ENCODE measurements at regions not wholly inside any gene's neighbourhood (a gene's known extent, or its start where the extent isn't known, plus 50 kb on each side); places are given as distances from the start of the nearest gene placed in this dataset.

GRCh38 chr15:29913528-29914135 lies 91.4 kb upstream of the TJP1 start:
- DNase-seq: no peak
- BruUV-seq (replicated peaks): no TSS peak
- Histone ChIP-seq H3K4me2 (no peak overlapping the region), H3K36me3 (ENCODE audit: low read depth) (no peaks in the 10 kb centered on the region), H4K20me1 (ENCODE audit: insufficient read depth) (no peaks in the 10 kb centered on the region), H3K27me3 (ENCODE audit: insufficient read depth, low read depth) (no peaks in the 10 kb centered on the region), H3K79me2 (ENCODE audit: low read depth) (no peaks in the 10 kb centered on the region), H3K27ac (no peak overlapping the region), H3K9me2 (ENCODE audit: insufficient read depth) (no peaks in the 10 kb centered on the region), H2AFZ (no peak overlapping the region), H3K9me3 (ENCODE audit: insufficient read depth, low read depth) (no peaks in the 10 kb centered on the region), H3K4me3 (no peak overlapping the region), H3K4me1 (replicated peaks; ENCODE audit: insufficient read depth) (peaks cover 8% of the 10 kb centered on the region; the same call in 1 of the 2 replicates), H3F3A (ENCODE audit: insufficient read depth, low read depth) (no peaks in the 10 kb centered on the region)
- TF ChIP-seq CTCF (conservative IDR thresholded peaks at IDR 0.05) (no peak), EZH2 (IDR thresholded peaks at IDR 0.05; ENCODE audit: low read depth) (no peak)
- POLR2A ChIA-PET (ENCODE audit: unreplicated experiment): no interaction called here
- CTCF ChIA-PET: no interaction called here
- intact Hi-C loops (cut with micrococcal nuclease; ENCODE audit: unreplicated experiment): no loop called here

- Histone ChIP-seq H2AFZ (no peak overlapping the region), H3K27me3 (ENCODE audit: insufficient read depth, low read depth) (no peaks in the 10 kb centered on the region), H3F3A (ENCODE audit: insufficient read depth, low read depth) (no peaks in the 10 kb centered on the region), H3K79me2 (ENCODE audit: low read depth) (no peaks in the 10 kb centered on the region), H3K4me3 (no peak overlapping the region), H3K4me1 (replicated peaks; ENCODE audit: insufficient read depth) (no peaks in the 10 kb centered on the region), H3K4me2 (no peak overlapping the region), H3K27ac (no peak overlapping the region), H3K9me2 (ENCODE audit: insufficient read depth) (no peaks in the 10 kb centered on the region), H4K20me1 (ENCODE audit: insufficient read depth) (no peaks in the 10 kb centered on the region), H3K9me3 (ENCODE audit: insufficient read depth, low read depth) (no peaks in the 10 kb centered on the region), H3K36me3 (ENCODE audit: low read depth) (no peaks in the 10 kb centered on the region)
- BruUV-seq (replicated peaks): no TSS peak
- TF ChIP-seq CTCF (conservative IDR thresholded peaks at IDR 0.05) (no peak), EZH2 (IDR thresholded peaks at IDR 0.05; ENCODE audit: low read depth) (no peak)
- ChIA-PET POLR2A (ENCODE audit: unreplicated experiment) (no interaction called here), CTCF (interaction anchor here (0.7 kb wide), 1 partner anchor 60 kb away, joined by 9 read pairs; no protein-coding TSS in a partner anchor)
- intact Hi-C loops (cut with micrococcal nuclease; ENCODE audit: unreplicated experiment): no loop called here
- no peak for DNase-seq
Observed at GRCh38 chr15:29911705-29912104, 89.4 kb upstream of the TJP1 start.

GRCh38 chr15:29910068-29910467 lies 87.8 kb upstream of the TJP1 start:
- H3K4me1 ChIP-seq (replicated peaks; ENCODE audit: insufficient read depth): no peaks in the 10 kb centered on the region
- no peaks in the 10 kb centered on the region for H3K9me3 ChIP-seq (ENCODE audit: insufficient read depth, low read depth)
- no peak for TF ChIP-seq EZH2 (IDR thresholded peaks at IDR 0.05; ENCODE audit: low read depth)
- no peak for TF ChIP-seq CTCF (conservative IDR thresholded peaks at IDR 0.05)
- BruUV-seq (replicated peaks): no TSS peak
- no peak overlapping the region for H2AFZ ChIP-seq
- no peaks in the 10 kb centered on the region for H3F3A ChIP-seq (ENCODE audit: insufficient read depth, low read depth)
- H3K9me2 ChIP-seq (ENCODE audit: insufficient read depth): no peaks in the 10 kb centered on the region
- CTCF ChIA-PET: no interaction called here
- no peaks in the 10 kb centered on the region for H4K20me1 ChIP-seq (ENCODE audit: insufficient read depth)
- H3K4me2 ChIP-seq: no peak overlapping the region
- no peaks in the 10 kb centered on the region for H3K27me3 ChIP-seq (ENCODE audit: insufficient read depth, low read depth)
- H3K27ac ChIP-seq: no peak overlapping the region
- H3K79me2 ChIP-seq (ENCODE audit: low read depth): no peaks in the 10 kb centered on the region
- H3K4me3 ChIP-seq: no peak overlapping the region
- POLR2A ChIA-PET (ENCODE audit: unreplicated experiment): no interaction called here
- intact Hi-C loops (cut with micrococcal nuclease; ENCODE audit: unreplicated experiment): no loop called here
- no peak for DNase-seq
- H3K36me3 ChIP-seq (ENCODE audit: low read depth): no peaks in the 10 kb centered on the region
